H1 (cell line): ENCODE measurements at regions not wholly inside any gene's neighbourhood (a gene's known extent, or its start where the extent isn't known, plus 50 kb on each side); places are given as distances from the start of the nearest gene placed in this dataset.

Source experiments
- CTCF ChIA-PET: fragments of 300-600 bp; sonication (Branson Sonifier 250); formaldehyde crosslinking; loops from one replicate; lab custom pipeline; 2021; ENCODE audit not compliant: partially characterized antibody; lab: Charles Lee
- POLR2A ChIA-PET: fragments of 300-600 bp; sonication (Branson Sonifier 250); formaldehyde crosslinking; loops from one replicate; lab custom pipeline; 2021; ENCODE audit warnings: inconsistent platforms; ENCODE audit not compliant: partially characterized antibody; lab: Charles Lee
- DNase-seq, 2 experiments: peaks; one replicate each; pipeline versions ENCODE4 v3.0.0 to v3.0.0-alpha.2; 2010 to 2022; ENCODE audit warnings: low spot score in 2 of 2, low read depth in 1 of 2, mixed read lengths in 1 of 2
- FAIRE-seq: peaks from 2 replicates; lab custom pipeline; 2011; peaks lifted over from hg19 to GRCh38; lab: Jason Lieb, UNC
- H2AFZ ChIP-seq: 2 replicates; pipeline ENCODE4 v1.8.1; 2012; ENCODE audit warnings: low read length, inconsistent platforms
- H2AK5ac ChIP-seq: 2 replicates; pipeline ENCODE4 v1.6.1; 2013; ENCODE audit warnings: low read depth, low read length
- H2BK120ac ChIP-seq: replicated peaks from 2 replicates; pipeline ENCODE3; 2013; ENCODE audit warnings: low read depth, low read length, inconsistent platforms
- H2BK12ac ChIP-seq: 2 replicates; pipeline ENCODE4 v1.6.1; 2013; ENCODE audit warnings: low read depth, low read length
- H2BK15ac ChIP-seq: 2 replicates; pipeline ENCODE4 v1.6.1; 2013; ENCODE audit warnings: low read length
- H2BK20ac ChIP-seq: 2 replicates; pipeline ENCODE4 v1.6.1; 2013; ENCODE audit warnings: low read length
- H2BK5ac ChIP-seq: 2 replicates; pipeline ENCODE4 v1.6.1; 2013; ENCODE audit warnings: low read depth, low read length
- H3K14ac ChIP-seq: 2 replicates; pipeline ENCODE4 v1.6.1; 2013; ENCODE audit warnings: inconsistent platforms; ENCODE audit not compliant: insufficient read length
- H3K18ac ChIP-seq: 2 replicates; pipeline ENCODE4 v1.6.1; 2013; ENCODE audit warnings: low read length; ENCODE audit errors: extremely low read depth
- H3K23ac ChIP-seq: 2 replicates; pipeline ENCODE4 v1.6.1; 2013; ENCODE audit warnings: inconsistent platforms; ENCODE audit not compliant: insufficient read length
- H3K23me2 ChIP-seq: 2 replicates; pipeline ENCODE4 v1.6.1; 2013; ENCODE audit warnings: low read depth, low read length
- H3K27ac ChIP-seq: 2 replicates; pipeline ENCODE4 v1.6.1; 2011; ENCODE audit warnings: low read depth, low read length, inconsistent platforms
- H3K27me3 ChIP-seq, 4 experiments: replicated peaks in 1 of 4; 1 replicate in 1 of 4; 2 replicates in 3 of 4; pipeline versions ENCODE4 v1.6.1 to v1.8.1; 2011 to 2013; ENCODE audit warnings: low read length in 3 of 4, mild to moderate bottlenecking in 3 of 4, inconsistent platforms in 2 of 4, mixed read lengths in 2 of 4, moderate library complexity in 1 of 4; ENCODE audit not compliant: control insufficient read depth in 3 of 4, insufficient read depth in 3 of 4; ENCODE audit errors: extremely low read depth in 1 of 4
- H3K36me3 ChIP-seq, 4 experiments: 2 replicates each; pipeline versions ENCODE4 v1.6.1 to v1.8.1; 2011 to 2013; ENCODE audit warnings: mild to moderate bottlenecking in 4 of 4, low read length in 3 of 4, moderate library complexity in 2 of 4, control low read depth in 1 of 4, inconsistent platforms in 1 of 4; ENCODE audit not compliant: insufficient read depth in 4 of 4, control insufficient read depth in 2 of 4
- H3K4ac ChIP-seq: replicated peaks from 2 replicates; pipeline ENCODE3; 2013; ENCODE audit warnings: low read length, low read depth, mixed read lengths, inconsistent platforms; ENCODE audit not compliant: insufficient read length
- H3K4me1 ChIP-seq, 4 experiments: replicated peaks in 1 of 4; 1 replicate in 1 of 4; 2 replicates in 3 of 4; pipeline versions ENCODE4 v1.6.1 to v1.8.1; 2011 to 2013; ENCODE audit warnings: low read length in 3 of 4, inconsistent platforms in 2 of 4, mixed read lengths in 1 of 4; ENCODE audit not compliant: insufficient read depth in 4 of 4, control insufficient read depth in 3 of 4
- H3K4me2 ChIP-seq, 2 experiments: 2 replicates each; pipeline versions ENCODE4 v1.6.1 to v1.8.1; 2011 to 2013; ENCODE audit warnings: low read depth in 2 of 2, low read length in 2 of 2, control low read depth in 1 of 2, inconsistent platforms in 1 of 2, mild to moderate bottlenecking in 1 of 2; ENCODE audit not compliant: insufficient read depth in 1 of 2
- H3K4me3 ChIP-seq, 4 experiments: fragments of 200-600, 300-600 bp in 1 of 4; sonication (generic), shearing (Covaris generic), sonication (Bioruptor Twin) in 1 of 4; 2 replicates each; pipeline versions ENCODE4 v1.5.1 to v1.8.1; 2011 to 2016; ENCODE audit warnings: low read length in 4 of 4, low read depth in 3 of 4, control low read depth in 2 of 4, inconsistent platforms in 2 of 4, mild to moderate bottlenecking in 2 of 4, mixed read lengths in 1 of 4, moderate library complexity in 1 of 4; ENCODE audit not compliant: insufficient read depth in 2 of 4; ENCODE audit errors: extremely low read depth in 1 of 4
- H3K56ac ChIP-seq: replicated peaks from 2 replicates; pipeline ENCODE3; 2013; ENCODE audit warnings: low read depth, mild to moderate bottlenecking, mixed read lengths, low read length, inconsistent platforms; ENCODE audit not compliant: insufficient read length
- H3K79me1 ChIP-seq: 2 replicates; pipeline ENCODE4 v1.6.1; 2013; ENCODE audit warnings: low read depth, low read length, control low read depth
- H3K79me2 ChIP-seq, 2 experiments: 2 replicates each; pipeline versions ENCODE4 v1.6.1 to v1.8.1; 2012 to 2013; ENCODE audit warnings: low read length in 2 of 2, mild to moderate bottlenecking in 2 of 2, inconsistent platforms in 1 of 2; ENCODE audit not compliant: insufficient read depth in 2 of 2, control insufficient read depth in 1 of 2
- H3K9ac ChIP-seq, 4 experiments: replicated peaks in 1 of 4; 1 replicate in 1 of 4; 2 replicates in 3 of 4; pipeline versions ENCODE4 v1.6.1 to v1.8.1; 2011 to 2013; ENCODE audit warnings: low read depth in 3 of 4, low read length in 3 of 4, control low read depth in 2 of 4, mild to moderate bottlenecking in 2 of 4, moderate library complexity in 2 of 4, inconsistent platforms in 1 of 4; ENCODE audit errors: extremely low read depth in 1 of 4
- H3K9me3 ChIP-seq, 2 experiments: 2 replicates each; pipeline versions ENCODE4 v1.6.1 to v1.8.1; 2012 to 2013; ENCODE audit warnings: mild to moderate bottlenecking in 2 of 2, moderate library complexity in 2 of 2, control low read depth in 1 of 2, inconsistent platforms in 1 of 2, low read depth in 1 of 2, low read length in 1 of 2, mixed read lengths in 1 of 2; ENCODE audit not compliant: insufficient read depth in 2 of 2
- H4K20me1 ChIP-seq, 2 experiments: replicated peaks in 1 of 2; 2 replicates each; pipeline versions ENCODE3 to v1.8.1; 2011 to 2013; ENCODE audit warnings: inconsistent platforms in 2 of 2, low read length in 2 of 2, mild to moderate bottlenecking in 1 of 2; ENCODE audit not compliant: insufficient read depth in 2 of 2, control insufficient read depth in 1 of 2
- H4K5ac ChIP-seq: 2 replicates; pipeline ENCODE4 v1.6.1; 2013; ENCODE audit warnings: low read length, low read depth, mixed read lengths, inconsistent platforms; ENCODE audit not compliant: insufficient read length
- H4K8ac ChIP-seq: 2 replicates; pipeline ENCODE4 v1.8.0; 2013; ENCODE audit warnings: mild to moderate bottlenecking, moderate library complexity, low read length, inconsistent platforms; ENCODE audit not compliant: insufficient read depth; ENCODE audit errors: extremely low read depth
- H4K91ac ChIP-seq: replicated peaks from 2 replicates; pipeline ENCODE3; 2013; ENCODE audit warnings: low read length, mixed read lengths, inconsistent platforms; ENCODE audit not compliant: insufficient read length
- CHD2 ChIP-seq: IDR thresholded peaks from 2 replicates; pipeline ENCODE4 v1.6.1; 2012; ENCODE audit warnings: low read length, improper control_type of control experiment
- CTCF ChIP-seq, 3 experiments: IDR thresholded peaks; 1 replicate in 2 of 3; 2 replicates in 1 of 3; pipeline versions ENCODE4 v1.5.1 to v1.6.1; 2011; ENCODE audit warnings: low read length in 3 of 3, mild to moderate bottlenecking in 3 of 3, inconsistent platforms in 2 of 3, low read depth in 1 of 3, moderate library complexity in 1 of 3; ENCODE audit not compliant: insufficient read depth in 1 of 3; ENCODE audit errors: control extremely low read depth in 1 of 3
- GTF2F1 ChIP-seq: IDR thresholded peaks from 2 replicates; pipeline ENCODE4 v1.6.1; 2012; ENCODE audit warnings: low read depth, low read length, improper control_type of control experiment, borderline replicate concordance
- POLR2A ChIP-seq, 2 experiments: IDR thresholded peaks; 1 replicate in 1 of 2; 2 replicates in 1 of 2; pipeline ENCODE4 v1.6.1; 2011; ENCODE audit warnings: low read depth in 2 of 2, low read length in 2 of 2, mild to moderate bottlenecking in 2 of 2; ENCODE audit errors: control extremely low read depth in 1 of 2
- WGBS, 2 experiments: shearing (Covaris generic) in 1 of 2; methylation state at CpG; one replicate each; pipeline versions ENCODE4 v1.1.6 to v1.1.7; 2013 to 2015; ENCODE audit warnings: low lambda C conversion rate in 2 of 2, mixed read lengths in 2 of 2, inconsistent platforms in 1 of 2, low coverage in 1 of 2, missing lambda C conversion rate in 1 of 2; ENCODE audit not compliant: insufficient replicate concordance in 2 of 2, insufficient coverage in 1 of 2, insufficient read length in 1 of 2; ENCODE audit errors: extremely low coverage in 1 of 2, missing lambda C conversion rate in 1 of 2; 5-methylcytosine and 5-hydroxymethylcytosine counted together

GRCh38 chr14:23896609-23897153, 56.9 kb upstream of the DHRS4 start:
- no peaks in the 10 kb centered on the region for H3K27me3 ChIP-seq

More at GRCh38 chr14:23896609-23897153, 56.9 kb upstream of the DHRS4 start:
- Histone ChIP-seq H2BK15ac (no peak overlapping the region), H3K9me3 (peaks cover 16 to 32% of the 10 kb centered on the region in 2 experiments), H4K5ac (no peak overlapping the region), H4K20me1 (no peaks in the 10 kb centered on the region), H3K79me2 (no peaks in the 10 kb centered on the region), H2BK20ac (no peak overlapping the region), H3K23me2 (no peaks in the 10 kb centered on the region), H3K27ac (no peak overlapping the region), H3K4me2 (no peak overlapping the region), H3K18ac (no peak overlapping the region), H3K4me3 (no peak overlapping the region), H4K8ac (no peak overlapping the region), H3K79me1 (no peaks in the 10 kb centered on the region), H3K4ac (no peak overlapping the region), H2AK5ac (no peak overlapping the region), H3K23ac (no peak overlapping the region), H2BK5ac (no peak overlapping the region), H4K91ac (no peak overlapping the region), H2BK120ac (no peak overlapping the region), H3K14ac (no peak overlapping the region), H2BK12ac (no peak overlapping the region), H2AFZ (no peak overlapping the region), H3K9ac (no peak overlapping the region), H3K4me1 (no peaks in the 10 kb centered on the region), H3K36me3 (no peaks in the 10 kb centered on the region), H3K56ac (no peak overlapping the region)
- DNase-seq (no peak), FAIRE-seq (no peak)
- no peak for TF ChIP-seq CHD2
- TF ChIP-seq GTF2F1: no peak
- no peak for TF ChIP-seq POLR2A (IDR thresholded peaks at IDR 0.05; ENCODE audit: control extremely low read depth in 1 of 2, low read depth in 2 of 2, low read length in 2 of 2)
- TF ChIP-seq CTCF (IDR thresholded peaks at IDR 0.05; ENCODE audit: control extremely low read depth in 1 of 3, insufficient read depth in 1 of 3, low read depth in 1 of 3, low read length in 3 of 3): no peak
- CTCF ChIA-PET: interaction anchor here (1.1 to 1.4 kb wide), 2 partner anchors 14 to 308 kb away, joined by 3 to 4 read pairs; no protein-coding TSS in a partner anchor
- WGBS, 2 experiments: 61% methylated on average over 5 of the region's 5 CpGs; no CpG with 5 or more reads in 1 of the 2 experiments
- POLR2A ChIA-PET: no interaction called here
